HEK293 (cell line): ENCODE measurements at regions not wholly inside any gene's neighbourhood (a gene's known extent, or its start where the extent isn't known, plus 50 kb on each side); places are given as distances from the start of the nearest gene placed in this dataset.

Source experiments
- CTCF ChIA-PET: fragments of 350-600 bp; formaldehyde crosslinking; extraction: SDS; loops from one replicate; lab custom pipeline; 2021; ENCODE audit warnings: antibody characterized with exemption; lab: Yijun Ruan, JAX
- POLR2A ChIA-PET: fragments of 300-600 bp; formaldehyde crosslinking; extraction: SDS; loops from one replicate; lab custom pipeline; 2020; ENCODE audit warnings: antibody characterized with exemption, inconsistent platforms; lab: Yijun Ruan, JAX
- H3K27ac ChIP-seq: fragments of 200-500 bp; sonication (Bioruptor generic); 2 replicates; pipeline ENCODE4 v1.5.1; 2014; ENCODE audit warnings: low read depth, low read length, control low read depth, inconsistent platforms; ENCODE audit errors: extremely low read depth
- H3K36me3 ChIP-seq, 2 experiments: fragments of 200-500 bp in 1 of 2; sonication (Bioruptor generic) in 1 of 2; 1 replicate in 1 of 2; 2 replicates in 1 of 2; pipeline ENCODE4 v1.5.1; 2014 to 2017; ENCODE audit warnings: inconsistent platforms in 2 of 2, low read length in 2 of 2; ENCODE audit not compliant: control insufficient read depth in 2 of 2, insufficient read depth in 1 of 2
- H3K4me1 ChIP-seq: fragments of 200-500 bp; sonication (Bioruptor generic); 2 replicates; pipeline ENCODE4 v1.5.1; 2014; ENCODE audit warnings: mild to moderate bottlenecking, low read length, inconsistent platforms; ENCODE audit not compliant: control insufficient read depth, insufficient read depth
- H3K4me3 ChIP-seq: 2 replicates; pipeline ENCODE4 v1.5.1; 2011; ENCODE audit warnings: low read depth, mild to moderate bottlenecking, control low read depth, low read length, moderate library complexity
- H3K9me3 ChIP-seq: fragments of 200-500 bp; sonication (Bioruptor generic); 2 replicates; pipeline ENCODE4 v1.5.1; 2014; ENCODE audit warnings: low read depth, low read length, inconsistent platforms; ENCODE audit not compliant: control insufficient read depth, insufficient read depth
- GLI4 ChIP-seq: fragments of 450-650 bp; formaldehyde crosslinking; IDR thresholded peaks from 2 replicates; pipeline ENCODE4 v1.5.1; 2016; ENCODE audit warnings: missing biosample characterization, missing genetic modification characterization
- OVOL3 ChIP-seq: fragments of 450-650 bp; formaldehyde crosslinking; IDR thresholded peaks from 2 replicates; pipeline ENCODE4 v1.5.1; 2016; ENCODE audit warnings: missing biosample characterization, missing genetic modification characterization
- REST ChIP-seq: fragments of 450-650 bp; formaldehyde crosslinking; IDR thresholded peaks from 2 replicates; pipeline ENCODE4 v1.5.1; 2016; ENCODE audit warnings: missing biosample characterization, missing genetic modification characterization
- SCRT2 ChIP-seq: fragments of 450-650 bp; formaldehyde crosslinking; IDR thresholded peaks from 2 replicates; pipeline ENCODE4 v1.5.1; 2016; ENCODE audit warnings: missing biosample characterization, missing genetic modification characterization
- YY2 ChIP-seq: fragments of 450-650 bp; formaldehyde crosslinking; IDR thresholded peaks from 2 replicates; pipeline ENCODE4 v1.5.1; 2016; ENCODE audit warnings: missing biosample characterization, missing genetic modification characterization
- ZBTB21 ChIP-seq: fragments of 450-650 bp; formaldehyde crosslinking; IDR thresholded peaks from 2 replicates; pipeline ENCODE4 v1.5.1; 2017; ENCODE audit warnings: missing biosample characterization, missing genetic modification characterization
- ZNF140 ChIP-seq: fragments of 450-650 bp; formaldehyde crosslinking; IDR thresholded peaks from 2 replicates; pipeline ENCODE4 v1.5.1; 2016; ENCODE audit warnings: missing biosample characterization, missing genetic modification characterization
- ZNF146 ChIP-seq: fragments of 450-650 bp; formaldehyde crosslinking; IDR thresholded peaks from 2 replicates; pipeline ENCODE4 v1.5.1; 2016; ENCODE audit warnings: missing biosample characterization, missing genetic modification characterization
- ZNF221 ChIP-seq: fragments of 450-650 bp; formaldehyde crosslinking; IDR thresholded peaks from 2 replicates; pipeline ENCODE4 v1.5.1; 2017; ENCODE audit warnings: missing biosample characterization, missing genetic modification characterization, borderline replicate concordance
- ZNF239 ChIP-seq: fragments of 450-650 bp; formaldehyde crosslinking; IDR thresholded peaks from 2 replicates; pipeline ENCODE4 v1.5.1; 2016; ENCODE audit warnings: missing biosample characterization, missing genetic modification characterization
- ZNF37A ChIP-seq: fragments of 450-650 bp; IDR thresholded peaks from 2 replicates; pipeline ENCODE4 v1.5.1; 2018; ENCODE audit warnings: missing biosample characterization, missing genetic modification characterization
- ZNF391 ChIP-seq: fragments of 450-650 bp; formaldehyde crosslinking; IDR thresholded peaks from 2 replicates; pipeline ENCODE4 v1.5.1; 2016; ENCODE audit warnings: low read depth, missing biosample characterization, missing genetic modification characterization, borderline replicate concordance
- ZNF423 ChIP-seq: fragments of 450-650 bp; formaldehyde crosslinking; IDR thresholded peaks from 2 replicates; pipeline ENCODE4 v1.5.1; 2016; ENCODE audit warnings: missing biosample characterization, missing genetic modification characterization
- ZNF473 ChIP-seq: fragments of 450-650 bp; formaldehyde crosslinking; IDR thresholded peaks from 2 replicates; pipeline ENCODE4 v1.5.1; 2017; ENCODE audit warnings: missing biosample characterization, missing genetic modification characterization
- ZNF600 ChIP-seq: fragments of 450-650 bp; formaldehyde crosslinking; IDR thresholded peaks from 2 replicates; pipeline ENCODE4 v1.5.1; 2016; ENCODE audit warnings: missing biosample characterization, missing genetic modification characterization
- ZNF629 ChIP-seq: fragments of 450-650 bp; formaldehyde crosslinking; IDR thresholded peaks from 2 replicates; pipeline ENCODE4 v1.5.1; 2017; ENCODE audit warnings: missing biosample characterization, missing genetic modification characterization
- ZNF660 ChIP-seq: fragments of 450-650 bp; IDR thresholded peaks from 2 replicates; pipeline ENCODE4 v1.5.1; 2018; ENCODE audit warnings: missing biosample characterization, mild to moderate bottlenecking, missing genetic modification characterization
- ZNF791 ChIP-seq: fragments of 450-650 bp; formaldehyde crosslinking; IDR thresholded peaks from 2 replicates; pipeline ENCODE4 v1.5.1; 2016; ENCODE audit warnings: missing biosample characterization, missing genetic modification characterization
- ZNF837 ChIP-seq: fragments of 450-650 bp; formaldehyde crosslinking; IDR thresholded peaks from 2 replicates; pipeline ENCODE4 v1.5.1; 2016; ENCODE audit warnings: missing biosample characterization, missing genetic modification characterization
- TF ChIP-seq, protein P1 (sequence below): fragments of 450-650 bp; formaldehyde crosslinking; IDR thresholded peaks from 2 replicates; pipeline ENCODE4; 2016; ENCODE audit warnings: missing biosample characterization, missing genetic modification characterization
- TF ChIP-seq, protein P2 (sequence below): fragments of 450-650 bp; formaldehyde crosslinking; IDR thresholded peaks from 2 replicates; pipeline ENCODE4 v1.5.1; 2016; ENCODE audit warnings: missing biosample characterization, missing genetic modification characterization
- TF ChIP-seq, protein P3 (sequence below): fragments of 450-650 bp; formaldehyde crosslinking; IDR thresholded peaks from 2 replicates; pipeline ENCODE4 v1.5.1; 2016; ENCODE audit warnings: missing biosample characterization, missing genetic modification characterization
- TF ChIP-seq, protein P4 (sequence below): fragments of 450-650 bp; formaldehyde crosslinking; IDR thresholded peaks from 2 replicates; pipeline ENCODE4 v1.5.1; 2016; ENCODE audit warnings: missing biosample characterization, missing genetic modification characterization
- TF ChIP-seq, protein P5 (sequence below): IDR thresholded peaks from 2 replicates; pipeline ENCODE4 v1.6.1; 2011; ENCODE audit warnings: mild to moderate bottlenecking, low read depth, low read length, borderline replicate concordance

DNA sequence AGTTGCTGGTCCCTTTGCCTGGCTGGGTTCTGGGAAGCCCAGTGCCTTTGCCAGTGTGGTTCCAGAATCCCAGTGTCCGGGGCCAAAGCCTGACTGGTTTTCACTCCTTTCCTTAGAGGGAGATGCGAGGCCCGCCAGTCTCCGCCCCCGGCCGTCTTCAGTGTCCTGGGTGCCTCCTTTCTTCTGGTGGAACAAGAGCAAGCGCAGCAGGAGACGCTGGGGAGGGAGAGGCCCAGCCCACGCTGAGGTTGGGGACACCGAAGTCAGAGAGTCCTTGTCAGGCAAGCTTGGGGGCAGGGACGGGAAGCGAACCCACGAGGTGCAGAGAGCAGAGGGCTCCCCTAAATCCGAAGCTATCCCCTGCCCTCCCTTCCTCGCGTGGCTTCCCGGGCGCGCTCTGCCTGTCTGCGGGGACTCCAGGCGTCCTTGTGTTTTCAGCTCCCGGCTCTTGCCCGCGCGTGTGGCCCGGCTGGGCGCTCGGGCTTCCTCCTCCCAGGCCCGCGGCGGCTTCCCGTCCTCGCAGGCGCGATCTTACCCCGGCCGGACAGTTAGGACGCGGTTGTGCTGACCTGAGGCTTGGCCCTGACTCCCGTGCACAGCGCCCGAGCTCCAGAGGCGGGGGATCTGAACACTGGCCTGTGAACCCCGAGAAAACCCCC is 60.6 kb upstream of the UBE3C start:
- TF ChIP-seq, protein P1, sequence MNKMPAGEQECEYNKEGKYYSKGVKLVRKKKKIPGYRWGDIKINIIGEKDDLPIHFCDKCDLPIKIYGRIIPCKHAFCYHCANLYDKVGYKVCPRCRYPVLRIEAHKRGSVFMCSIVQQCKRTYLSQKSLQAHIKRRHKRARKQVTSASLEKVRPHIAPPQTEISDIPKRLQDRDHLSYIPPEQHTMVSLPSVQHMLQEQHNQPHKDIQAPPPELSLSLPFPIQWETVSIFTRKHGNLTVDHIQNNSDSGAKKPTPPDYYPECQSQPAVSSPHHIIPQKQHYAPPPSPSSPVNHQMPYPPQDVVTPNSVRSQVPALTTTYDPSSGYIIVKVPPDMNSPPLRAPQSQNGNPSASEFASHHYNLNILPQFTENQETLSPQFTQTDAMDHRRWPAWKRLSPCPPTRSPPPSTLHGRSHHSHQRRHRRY (tag by site-specific recombination), result no peak
- TF ChIP-seq ZNF146 (tag by site-specific recombination) (no peak), ZBTB21 (tag by site-specific recombination) (no peak), ZNF140 (tag by site-specific recombination) (no peak), YY2 (no peak), ZNF473 (tag by site-specific recombination) (no peak), ZNF791 (no peak), ZNF239 (tag by site-specific recombination) (no peak), ZNF423 (tag by site-specific recombination) (no peak), ZNF660 (tag by site-specific recombination) (no peak), ZNF837 (no peak), ZNF37A (tag by site-specific recombination) (no peak)
- TF ChIP-seq, protein P2, sequence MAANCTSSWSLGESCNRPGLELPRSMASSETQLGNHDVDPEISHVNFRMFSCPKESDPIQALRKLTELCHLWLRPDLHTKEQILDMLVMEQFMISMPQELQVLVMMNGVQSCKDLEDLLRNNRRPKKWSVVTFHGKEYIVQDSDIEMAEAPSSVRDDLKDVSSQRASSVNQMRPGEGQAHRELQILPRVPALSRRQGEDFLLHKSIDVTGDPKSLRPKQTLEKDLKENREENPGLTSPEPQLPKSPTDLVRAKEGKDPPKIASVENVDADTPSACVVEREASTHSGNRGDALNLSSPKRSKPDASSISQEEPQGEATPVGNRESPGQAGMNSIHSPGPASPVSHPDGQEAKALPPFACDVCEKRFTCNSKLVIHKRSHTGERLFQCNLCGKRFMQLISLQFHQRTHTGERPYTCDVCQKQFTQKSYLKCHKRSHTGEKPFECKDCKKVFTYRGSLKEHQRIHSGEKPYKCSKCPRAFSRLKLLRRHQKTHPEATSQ (tag by site-specific recombination), result no peak
- TF ChIP-seq, protein P3, sequence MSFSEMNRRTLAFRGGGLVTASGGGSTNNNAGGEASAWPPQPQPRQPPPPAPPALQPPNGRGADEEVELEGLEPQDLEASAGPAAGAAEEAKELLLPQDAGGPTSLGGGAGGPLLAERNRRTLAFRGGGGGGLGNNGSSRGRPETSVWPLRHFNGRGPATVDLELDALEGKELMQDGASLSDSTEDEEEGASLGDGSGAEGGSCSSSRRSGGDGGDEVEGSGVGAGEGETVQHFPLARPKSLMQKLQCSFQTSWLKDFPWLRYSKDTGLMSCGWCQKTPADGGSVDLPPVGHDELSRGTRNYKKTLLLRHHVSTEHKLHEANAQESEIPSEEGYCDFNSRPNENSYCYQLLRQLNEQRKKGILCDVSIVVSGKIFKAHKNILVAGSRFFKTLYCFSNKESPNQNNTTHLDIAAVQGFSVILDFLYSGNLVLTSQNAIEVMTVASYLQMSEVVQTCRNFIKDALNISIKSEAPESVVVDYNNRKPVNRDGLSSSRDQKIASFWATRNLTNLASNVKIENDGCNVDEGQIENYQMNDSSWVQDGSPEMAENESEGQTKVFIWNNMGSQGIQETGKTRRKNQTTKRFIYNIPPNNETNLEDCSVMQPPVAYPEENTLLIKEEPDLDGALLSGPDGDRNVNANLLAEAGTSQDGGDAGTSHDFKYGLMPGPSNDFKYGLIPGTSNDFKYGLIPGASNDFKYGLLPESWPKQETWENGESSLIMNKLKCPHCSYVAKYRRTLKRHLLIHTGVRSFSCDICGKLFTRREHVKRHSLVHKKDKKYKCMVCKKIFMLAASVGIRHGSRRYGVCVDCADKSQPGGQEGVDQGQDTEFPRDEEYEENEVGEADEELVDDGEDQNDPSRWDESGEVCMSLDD (tag by site-specific recombination), result no peak
- TF ChIP-seq, protein P4, sequence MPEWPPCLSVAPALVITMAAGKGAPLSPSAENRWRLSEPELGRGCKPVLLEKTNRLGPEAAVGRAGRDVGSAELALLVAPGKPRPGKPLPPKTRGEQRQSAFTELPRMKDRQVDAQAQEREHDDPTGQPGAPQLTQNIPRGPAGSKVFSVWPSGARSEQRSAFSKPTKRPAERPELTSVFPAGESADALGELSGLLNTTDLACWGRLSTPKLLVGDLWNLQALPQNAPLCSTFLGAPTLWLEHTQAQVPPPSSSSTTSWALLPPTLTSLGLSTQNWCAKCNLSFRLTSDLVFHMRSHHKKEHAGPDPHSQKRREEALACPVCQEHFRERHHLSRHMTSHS (tag by site-specific recombination), result no peak
- TF ChIP-seq, protein P5, sequence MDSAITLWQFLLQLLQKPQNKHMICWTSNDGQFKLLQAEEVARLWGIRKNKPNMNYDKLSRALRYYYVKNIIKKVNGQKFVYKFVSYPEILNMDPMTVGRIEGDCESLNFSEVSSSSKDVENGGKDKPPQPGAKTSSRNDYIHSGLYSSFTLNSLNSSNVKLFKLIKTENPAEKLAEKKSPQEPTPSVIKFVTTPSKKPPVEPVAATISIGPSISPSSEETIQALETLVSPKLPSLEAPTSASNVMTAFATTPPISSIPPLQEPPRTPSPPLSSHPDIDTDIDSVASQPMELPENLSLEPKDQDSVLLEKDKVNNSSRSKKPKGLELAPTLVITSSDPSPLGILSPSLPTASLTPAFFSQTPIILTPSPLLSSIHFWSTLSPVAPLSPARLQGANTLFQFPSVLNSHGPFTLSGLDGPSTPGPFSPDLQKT, result no peak
- Histone ChIP-seq H3K9me3 (no peaks in the 10 kb centered on the region), H3K36me3 (no peaks in the 10 kb centered on the region), H3K4me1 (no peaks in the 10 kb centered on the region), H3K27ac (no peak overlapping the region), H3K4me3 (no peak overlapping the region)
- ChIA-PET POLR2A (no interaction called here), CTCF (interaction anchor here (0.6 kb wide), 1 partner anchor 8 kb away, joined by 3 read pairs; no protein-coding TSS in a partner anchor)

DNA sequence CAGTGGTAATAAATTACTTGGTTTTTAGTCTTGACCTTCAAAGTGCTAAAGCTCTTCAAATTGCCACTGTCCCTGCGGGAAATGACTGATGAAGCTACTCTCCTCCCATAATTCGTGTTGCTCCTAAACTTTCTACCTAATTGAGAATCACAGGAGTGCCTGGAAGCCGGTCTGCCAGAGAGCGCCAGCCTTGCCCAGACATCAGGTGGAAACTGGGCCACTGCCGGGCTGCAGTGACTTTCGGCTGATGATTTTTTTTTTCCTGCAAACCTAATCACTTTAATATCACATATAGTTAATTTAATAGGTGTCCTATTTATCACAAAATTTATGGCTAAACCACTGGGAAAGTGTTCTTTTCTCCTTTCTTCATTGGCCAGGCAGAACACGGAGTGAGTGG is 59.6 kb upstream of the UBE3C start:
- H3K9me3 ChIP-seq, result no peaks in the 10 kb centered on the region; the same call in 1 of the 2 replicates
- ChIA-PET POLR2A (no interaction called here), CTCF (interaction anchor here (0.6 kb wide), 1 partner anchor 354 kb away, joined by 3 read pairs; no protein-coding TSS in a partner anchor)
- H3K36me3 ChIP-seq, result no peaks in the 10 kb centered on the region
- H3K27ac ChIP-seq, result no peak overlapping the region
- H3K4me3 ChIP-seq, result no peak overlapping the region
- H3K4me1 ChIP-seq, result no peaks in the 10 kb centered on the region
- TF ChIP-seq ZNF629 (tag by site-specific recombination) (no peak), REST (no peak), OVOL3 (tag by site-specific recombination) (no peak), ZNF391 (tag by site-specific recombination) (no peak), ZNF600 (tag by site-specific recombination) (no peak), GLI4 (no peak), SCRT2 (tag by site-specific recombination) (no peak), ZNF221 (tag by site-specific recombination) (no peak)
